Activated CD4-positive, alpha-beta T cell treated with anti-CD3 and anti-CD28 coated beads for 48 hours (primary cell): ENCODE measurements at regions not wholly inside any gene's neighbourhood (a gene's known extent, or its start where the extent isn't known, plus 50 kb on each side); places are given as distances from the start of the nearest gene placed in this dataset.

ENCODE experiments used
- DNase-seq: peaks from one replicate; pipeline ENCODE4 v3.0.0-alpha.2; 2020

- DNase-seq, result no peak
These were observed 53.0 kb upstream of the CPEB4 start for GRCh38 chr5:173835131-173835530.

- DNase-seq, result no peak
These were observed 52.5 kb upstream of the CPEB4 start for GRCh38 chr5:173835661-173836060.

GRCh38 chr5:173837654-173838053 lies 50.5 kb upstream of the CPEB4 start:
- DNase-seq, result no peak
